NCI-H2196 treated with DMSO at 0.1 percent for 48 hours (cell line): ENCODE measurements at regions not wholly inside any gene's neighbourhood (a gene's known extent, or its start where the extent isn't known, plus 50 kb on each side); places are given as distances from the start of the nearest gene placed in this dataset.

Experiments used
- DNase-seq: peaks from one replicate; lab custom pipeline; 2025; ENCODE audit not compliant: unreplicated experiment; lab: John Stamatoyannopoulos, UW

DNA sequence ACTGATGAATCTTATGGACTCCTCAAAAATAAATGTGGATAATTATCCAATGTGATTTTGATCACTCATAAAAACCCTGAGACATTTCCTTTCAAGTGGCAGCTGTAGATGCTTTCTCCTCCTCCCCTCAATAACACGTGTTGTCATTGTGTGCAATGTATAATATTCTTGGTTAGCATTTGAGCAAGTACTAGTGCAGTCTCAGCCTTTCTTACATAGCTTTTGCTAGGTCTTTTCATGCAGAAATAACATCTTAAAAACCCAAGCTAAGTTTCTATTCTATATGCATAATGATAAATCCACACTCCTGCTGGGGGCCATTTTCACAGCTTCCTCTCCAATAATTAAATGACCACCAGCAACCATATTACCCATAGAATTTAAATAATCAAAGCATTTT is 1835.2 kb upstream of the NUDT12 start:
- no peak for DNase-seq

- no peak for DNase-seq
Observed at GRCh38 chr5:105392710-105393149, 1830.1 kb upstream of the NUDT12 start.

DNA sequence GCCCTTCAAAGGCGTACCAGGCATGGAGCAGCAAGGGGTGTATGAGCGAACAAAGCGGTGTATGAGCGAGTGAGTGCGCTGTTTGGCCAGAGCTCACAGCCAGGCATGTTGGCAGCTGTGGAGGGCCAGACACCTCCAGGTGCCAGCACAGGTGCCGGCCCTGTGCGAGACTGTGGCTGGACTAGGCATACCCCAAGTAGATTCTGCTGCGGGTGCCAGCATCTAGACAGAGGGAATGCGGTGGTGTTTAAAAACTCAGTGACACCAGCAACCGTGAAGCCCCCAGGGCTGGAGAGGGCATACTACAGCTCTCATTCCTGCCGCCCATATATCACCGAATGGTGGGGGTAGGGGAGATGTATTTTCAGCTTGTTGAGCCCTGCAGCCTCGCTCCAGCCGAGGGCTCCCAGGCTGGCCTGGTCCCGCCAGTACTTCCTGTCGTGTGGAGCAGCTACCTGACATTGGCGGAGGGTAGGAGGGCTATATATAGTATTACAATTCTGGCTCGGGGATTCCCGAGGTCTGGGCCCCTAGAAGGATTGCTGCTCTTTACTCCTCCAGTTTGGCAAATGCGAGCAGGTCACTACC is 1829.6 kb upstream of the NUDT12 start:
- no peak for DNase-seq

- no peak for DNase-seq
Observed at GRCh38 chr5:105380126-105380525, 1817.5 kb upstream of the NUDT12 start.

- no peak for DNase-seq
Observed at GRCh38 chr5:105371169-105371568, 1808.6 kb upstream of the NUDT12 start.

GRCh38 chr5:105350486-105351140 is 1788.0 kb upstream of the NUDT12 start:
- DNase-seq, result no peak

DNA sequence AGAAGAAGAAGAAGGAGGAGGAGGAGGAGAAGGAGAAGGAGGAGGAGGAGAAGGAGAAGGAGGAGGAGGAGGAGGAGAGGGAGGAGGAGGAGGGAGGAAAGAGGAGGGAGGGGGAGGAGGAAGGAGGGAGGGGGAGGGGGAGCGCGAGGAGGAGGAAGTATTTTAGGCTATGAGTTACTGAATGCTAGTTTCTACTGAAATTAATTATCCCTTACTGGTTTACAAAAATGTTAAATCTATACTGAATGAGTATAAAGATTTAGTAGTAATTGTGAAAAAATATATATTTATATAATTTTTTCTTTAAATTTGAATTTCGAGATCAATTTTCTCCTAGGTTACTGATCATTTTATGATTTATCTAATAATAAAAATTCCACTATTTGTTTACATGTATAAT is 1769.0 kb upstream of the NUDT12 start:
- no peak for DNase-seq

- no peak for DNase-seq
Observed at GRCh38 chr5:105330185-105330584, 1767.6 kb upstream of the NUDT12 start.

DNA sequence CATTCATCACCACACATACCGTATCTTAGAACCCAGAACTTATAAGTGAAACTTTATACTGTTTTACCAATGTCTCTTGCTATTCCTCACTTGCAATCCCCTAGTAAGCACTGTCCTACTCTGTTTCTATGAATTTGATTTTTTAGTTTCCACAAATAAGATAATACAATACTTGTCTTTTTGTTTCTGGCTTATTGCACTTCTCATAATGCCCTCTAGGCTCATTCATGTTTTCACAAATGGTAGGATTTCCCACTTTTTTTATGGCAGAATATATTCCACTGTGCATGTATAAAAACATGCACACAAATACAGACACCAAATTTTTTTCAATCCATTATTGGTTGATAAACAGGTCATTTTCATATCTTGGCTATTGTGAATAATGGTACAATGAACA is 1742.3 kb upstream of the NUDT12 start:
- no peak for DNase-seq

GRCh38 chr5:105288946-105289345 is 1726.4 kb upstream of the NUDT12 start:
- DNase-seq, result no peak

DNA sequence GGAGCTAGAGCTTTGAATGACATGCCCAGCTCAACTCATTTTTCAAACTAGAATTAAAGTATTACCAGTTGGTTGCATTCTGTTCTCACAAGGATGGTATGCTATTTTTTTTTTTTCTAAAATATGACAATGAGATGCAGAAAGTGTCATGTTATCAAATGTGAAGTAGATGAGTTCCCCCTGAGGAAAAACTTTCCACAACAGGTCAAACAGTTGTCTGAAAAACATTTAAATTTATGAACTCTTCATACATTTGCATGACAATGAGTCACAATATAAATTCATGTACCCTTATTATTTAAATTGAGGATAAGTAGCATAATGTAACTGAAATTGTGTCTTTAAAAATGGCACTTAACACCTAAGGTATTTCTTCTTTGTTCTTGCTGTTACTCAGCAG is 1720.5 kb upstream of the NUDT12 start:
- no peak for DNase-seq

- DNase-seq, result no peak
Observed at GRCh38 chr5:105274079-105274478, 1711.5 kb upstream of the NUDT12 start.

DNA sequence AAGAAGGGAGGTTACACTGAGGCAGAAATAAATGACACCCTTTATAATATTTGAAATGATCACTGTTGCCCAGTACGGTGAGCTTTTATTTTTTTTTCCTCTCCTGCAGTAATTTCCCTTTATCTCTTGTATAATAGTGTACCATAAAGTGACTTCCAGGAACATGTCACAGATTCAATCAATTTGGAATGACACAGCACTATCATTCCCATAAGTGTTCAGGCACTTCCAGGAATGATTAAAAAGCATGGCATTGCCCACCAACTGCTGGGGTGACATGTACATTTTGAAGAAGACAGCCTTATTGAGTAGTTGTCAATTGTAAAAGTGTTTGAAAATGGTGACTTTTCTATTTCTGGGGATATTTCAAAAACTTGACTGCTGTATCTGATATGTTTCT is 1700.9 kb upstream of the NUDT12 start:
- DNase-seq, result no peak

DNA sequence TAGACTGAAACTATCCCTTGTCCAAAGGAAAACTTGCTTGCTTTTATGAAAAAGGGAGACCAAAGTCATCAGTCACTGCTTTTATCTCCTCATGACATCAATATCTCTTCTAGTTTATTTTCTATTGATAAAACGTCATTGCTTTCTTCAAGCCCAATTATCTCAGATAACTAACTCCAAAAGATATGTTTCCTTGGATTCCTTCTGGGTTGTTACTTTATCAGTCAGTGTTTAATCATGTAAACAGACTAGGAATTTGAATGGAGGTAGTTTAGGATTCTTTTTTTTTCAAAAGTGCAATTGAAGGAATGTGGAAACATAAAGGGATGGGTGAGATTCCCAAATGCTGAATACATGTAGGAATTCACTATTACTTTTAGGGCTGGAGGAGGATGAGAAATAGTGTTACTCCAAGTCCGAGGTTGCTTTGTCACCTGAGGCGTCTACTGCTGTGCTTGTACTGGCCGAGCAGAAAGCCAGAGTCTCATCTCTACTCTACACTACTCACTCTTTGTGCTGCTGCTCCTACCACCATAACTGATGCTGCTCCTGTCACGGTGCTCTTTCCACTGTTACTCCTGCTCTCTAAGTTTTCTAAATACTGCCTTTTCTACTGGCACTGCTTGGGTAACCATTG is 1697.1 kb upstream of the NUDT12 start:
- DNase-seq, result no peak

DNA sequence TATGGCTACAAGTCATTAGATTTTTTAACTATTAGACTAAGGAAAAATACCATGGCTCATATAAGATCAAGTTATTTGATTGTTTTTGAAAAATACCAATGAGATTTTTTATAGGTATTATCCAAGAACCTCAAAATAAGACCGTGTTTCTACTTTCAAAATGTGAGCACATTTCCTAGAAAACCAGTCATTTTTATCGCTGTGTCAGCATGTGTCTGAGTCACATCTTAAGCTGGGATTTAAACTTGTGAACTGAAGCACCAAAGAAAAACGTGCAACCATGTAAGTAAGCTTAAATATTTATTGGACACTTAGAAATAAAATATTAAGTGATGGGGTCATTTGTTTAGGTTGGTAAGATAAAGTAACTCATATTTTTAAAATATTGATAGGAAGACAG is 1676.0 kb upstream of the NUDT12 start:
- no peak for DNase-seq

- DNase-seq, result no peak
Observed at GRCh38 chr5:105230516-105231157, 1668.0 kb upstream of the NUDT12 start.

DNA sequence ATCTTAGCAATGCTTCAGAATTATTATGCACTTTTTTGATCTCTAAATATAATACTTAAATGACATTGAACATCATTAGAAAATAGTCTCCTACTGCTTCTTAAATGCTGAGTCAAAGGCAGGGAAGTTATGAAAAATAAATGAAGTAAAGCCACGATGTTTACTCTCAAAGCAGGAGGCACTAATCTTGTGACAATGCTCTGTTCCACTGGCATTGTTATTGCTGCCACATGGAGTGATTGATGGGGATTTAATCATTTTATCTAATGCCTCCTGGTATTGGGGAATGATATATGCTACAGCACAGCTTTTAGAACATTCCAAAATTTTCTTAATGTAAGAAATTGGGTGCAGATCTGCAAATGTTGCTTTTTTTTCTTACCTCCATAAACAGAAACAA is 1655.4 kb upstream of the NUDT12 start:
- no peak for DNase-seq

- DNase-seq, result no peak
Observed at GRCh38 chr5:105213078-105213477, 1650.5 kb upstream of the NUDT12 start.

GRCh38 chr5:105207066-105207465 is 1644.5 kb upstream of the NUDT12 start:
- DNase-seq, result no peak

GRCh38 chr5:105197531-105197930 is 1634.9 kb upstream of the NUDT12 start:
- no peak for DNase-seq

- no peak for DNase-seq
Observed at GRCh38 chr5:105195765-105196164, 1633.2 kb upstream of the NUDT12 start.

DNA sequence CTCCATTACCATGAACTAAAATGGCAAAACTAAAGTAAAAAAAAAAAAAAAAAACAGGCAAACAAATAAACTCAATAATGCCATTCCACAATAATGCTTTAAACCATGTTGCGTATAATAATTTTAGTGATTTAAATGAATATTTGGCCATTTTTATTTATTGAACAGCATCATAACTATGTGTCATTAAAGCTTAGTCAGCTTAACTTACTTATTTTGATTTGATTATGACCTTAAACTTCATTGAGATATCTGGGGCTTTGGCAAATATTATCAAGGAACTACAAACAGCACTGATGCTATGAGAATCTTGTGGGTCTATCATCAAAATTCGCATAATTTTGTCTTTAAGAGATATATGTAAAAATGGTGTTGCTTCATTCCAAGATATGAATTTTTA is 1610.3 kb upstream of the NUDT12 start:
- DNase-seq, result no peak
